ENCODE measurements at regions not wholly inside any gene's neighbourhood (a gene's known extent, or its start where the extent isn't known, plus 50 kb on each side); places are given as distances from the start of the nearest gene placed in this dataset.
A peak's percentile ranks its signal among the peaks of the same experiment; 100 is the strongest.

- Mint-ChIP-seq H3K36me3 (no peaks in the 10 kb centered on the region), H3K4me3 (no peak overlapping the region), H3K9me3 (no peaks in the 10 kb centered on the region), H3K27me3 (ENCODE audit: insufficient read depth, low read depth) (peaks cover 3% of the 10 kb centered on the region), H3K4me1 (peaks cover 34% of the 10 kb centered on the region), H3K27ac (no peak overlapping the region)
- no peak overlapping the region for H3K27ac ChIP-seq
- TF ChIP-seq CTCF (IDR thresholded peaks at IDR 0.05) (no peak), EZH2 (IDR thresholded peaks at IDR 0.05) (no peak), EZH2phosphoT487 (IDR thresholded peaks at IDR 0.05) (no peak)
- H3K9ac ChIP-seq: no peak overlapping the region
- H3K9me3 ChIP-seq (ENCODE audit: low read depth): no peaks in the 10 kb centered on the region
- H3K4me3 ChIP-seq: no peak overlapping the region
- H3K4me2 ChIP-seq: no peak overlapping the region
- no peak overlapping the region for H2AFZ ChIP-seq (replicated peaks)
- no peaks in the 10 kb centered on the region for H3K36me3 ChIP-seq
- no peak for DNase-seq (ENCODE audit: low spot score)
- no peaks in the 10 kb centered on the region for H4K20me1 ChIP-seq (ENCODE audit: low read depth)
- no peaks in the 10 kb centered on the region for H3K79me2 ChIP-seq (ENCODE audit: low read depth)
- no peaks in the 10 kb centered on the region for H3F3A ChIP-seq (ENCODE audit: low read depth)
- H3K27me3 ChIP-seq: no peaks in the 10 kb centered on the region
- H3K4me1 ChIP-seq: peaks cover 22% of the 10 kb centered on the region
These were observed 617.7 kb upstream of the CDH2 start for GRCh38 chr18:28794459-28795245.

- no peaks in the 10 kb centered on the region for H3K27me3 ChIP-seq
- no peak overlapping the region for H3K4me3 ChIP-seq
- Mint-ChIP-seq H3K27ac (peak overlapping the region; percentile 21), H3K4me3 (no peak overlapping the region), H3K9me3 (no peaks in the 10 kb centered on the region), H3K4me1 (peaks cover 34% of the 10 kb centered on the region), H3K27me3 (ENCODE audit: insufficient read depth, low read depth) (peaks cover 3% of the 10 kb centered on the region), H3K36me3 (no peaks in the 10 kb centered on the region)
- no peak overlapping the region for H3K4me2 ChIP-seq
- H3F3A ChIP-seq (ENCODE audit: low read depth): no peaks in the 10 kb centered on the region
- no peaks in the 10 kb centered on the region for H4K20me1 ChIP-seq (ENCODE audit: low read depth)
- no peak for DNase-seq (ENCODE audit: low spot score)
- TF ChIP-seq CTCF (IDR thresholded peaks at IDR 0.05) (no peak), EZH2phosphoT487 (IDR thresholded peaks at IDR 0.05) (no peak), EZH2 (IDR thresholded peaks at IDR 0.05) (no peak)
- no peaks in the 10 kb centered on the region for H3K9me3 ChIP-seq (ENCODE audit: low read depth)
- no peak overlapping the region for H3K27ac ChIP-seq
- no peak overlapping the region for H2AFZ ChIP-seq (replicated peaks)
- no peaks in the 10 kb centered on the region for H3K36me3 ChIP-seq
- H3K4me1 ChIP-seq: peaks cover 20% of the 10 kb centered on the region
- H3K9ac ChIP-seq: no peak overlapping the region
- no peaks in the 10 kb centered on the region for H3K79me2 ChIP-seq (ENCODE audit: low read depth)
These were observed 617.0 kb upstream of the CDH2 start for GRCh38 chr18:28793901-28794300.

- H4K20me1 ChIP-seq (ENCODE audit: low read depth): no peaks in the 10 kb centered on the region
- H3K27me3 ChIP-seq: no peaks in the 10 kb centered on the region
- no peak overlapping the region for H3K4me3 ChIP-seq
- peaks cover 30% of the 10 kb centered on the region for H3K4me1 Mint-ChIP-seq
- H3K36me3 Mint-ChIP-seq: no peaks in the 10 kb centered on the region
- peaks cover 3% of the 10 kb centered on the region for H3K27me3 Mint-ChIP-seq (ENCODE audit: insufficient read depth, low read depth)
- no peaks in the 10 kb centered on the region for H3K9me3 Mint-ChIP-seq
- H3K36me3 ChIP-seq: no peaks in the 10 kb centered on the region
- H3K27ac Mint-ChIP-seq: no peak overlapping the region
- H3K4me2 ChIP-seq: no peak overlapping the region
- H3K79me2 ChIP-seq (ENCODE audit: low read depth): no peaks in the 10 kb centered on the region
- no peak overlapping the region for H3K4me3 Mint-ChIP-seq
- TF ChIP-seq CTCF (IDR thresholded peaks at IDR 0.05) (no peak), EZH2 (IDR thresholded peaks at IDR 0.05) (no peak), EZH2phosphoT487 (IDR thresholded peaks at IDR 0.05) (no peak)
- no peak for DNase-seq (ENCODE audit: low spot score)
- H3K4me1 ChIP-seq: peaks cover 17% of the 10 kb centered on the region
- no peak overlapping the region for H3K27ac ChIP-seq
- no peaks in the 10 kb centered on the region for H3K9me3 ChIP-seq (ENCODE audit: low read depth)
- H3K9ac ChIP-seq: no peak overlapping the region
- no peaks in the 10 kb centered on the region for H3F3A ChIP-seq (ENCODE audit: low read depth)
- H2AFZ ChIP-seq (replicated peaks): no peak overlapping the region
These were observed 615.6 kb upstream of the CDH2 start for GRCh38 chr18:28792404-28793086.
